Subcutaneous abdominal adipose tissue (tissue), 5 donors: ENCODE measurements at regions not wholly inside any gene's neighbourhood (a gene's known extent, or its start where the extent isn't known, plus 50 kb on each side); places are given as distances from the start of the nearest gene placed in this dataset.

Experiments used
- H3K27ac ChIP-seq: one replicate; pipeline ENCODE4 v1.7.0; 2013; ENCODE audit warnings: low read depth, mild to moderate bottlenecking, inconsistent platforms, low read length, moderate library complexity
- H3K27me3 ChIP-seq, 5 donors: one replicate each; pipeline ENCODE4 v1.7.0; 2013; ENCODE audit warnings: low read length in 5 of 5, inconsistent platforms in 1 of 5; ENCODE audit not compliant: control insufficient read depth in 5 of 5, insufficient read depth in 4 of 5
- H3K36me3 ChIP-seq, 5 donors: one replicate each; pipeline ENCODE4 v1.7.0; 2013; ENCODE audit warnings: low read length in 5 of 5; ENCODE audit not compliant: control insufficient read depth in 5 of 5, insufficient read depth in 5 of 5
- H3K4me1 ChIP-seq, 5 donors: one replicate each; pipeline ENCODE4 v1.7.0; 2013; ENCODE audit warnings: low read length in 5 of 5, mild to moderate bottlenecking in 3 of 5, moderate library complexity in 1 of 5; ENCODE audit not compliant: control insufficient read depth in 5 of 5, insufficient read depth in 5 of 5
- H3K4me3 ChIP-seq, 5 donors: one replicate each; pipeline ENCODE4 v1.7.0; 2013; ENCODE audit warnings: low read length in 5 of 5, low read depth in 1 of 5
- H3K9ac ChIP-seq, 5 donors: one replicate each; pipeline ENCODE4 v1.7.0; 2013; ENCODE audit warnings: low read length in 5 of 5, mild to moderate bottlenecking in 4 of 5, moderate library complexity in 3 of 5
- H3K9me3 ChIP-seq, 5 donors: one replicate each; pipeline ENCODE4 v1.7.0; 2013; ENCODE audit warnings: low read length in 5 of 5; ENCODE audit not compliant: control insufficient read depth in 5 of 5
- donor health status: healthy.
- donor health status: healthy.
- donor health status: healthy.
- donor health status: healthy.
- donor health status: healthy.

- Histone ChIP-seq H3K9me3 (no peaks in the 10 kb centered on the region), H3K9ac (no peak overlapping the region), H3K27ac (no peak overlapping the region), H3K4me1 (no peaks in the 10 kb centered on the region), H3K36me3 (no peaks in the 10 kb centered on the region), H3K4me3 (no peak overlapping the region), H3K27me3 (no peaks in the 10 kb centered on the region)
Measured at GRCh38 chr11:22473586-22473985, 135.4 kb downstream of the SLC17A6 start.

- Histone ChIP-seq H3K9ac (no peak overlapping the region), H3K27ac (no peak overlapping the region), H3K36me3 (no peaks in the 10 kb centered on the region), H3K9me3 (no peaks in the 10 kb centered on the region), H3K4me3 (no peak overlapping the region), H3K27me3 (no peaks in the 10 kb centered on the region), H3K4me1 (no peaks in the 10 kb centered on the region)
Measured at GRCh38 chr11:22472306-22472705, 134.1 kb downstream of the SLC17A6 start.

DNA sequence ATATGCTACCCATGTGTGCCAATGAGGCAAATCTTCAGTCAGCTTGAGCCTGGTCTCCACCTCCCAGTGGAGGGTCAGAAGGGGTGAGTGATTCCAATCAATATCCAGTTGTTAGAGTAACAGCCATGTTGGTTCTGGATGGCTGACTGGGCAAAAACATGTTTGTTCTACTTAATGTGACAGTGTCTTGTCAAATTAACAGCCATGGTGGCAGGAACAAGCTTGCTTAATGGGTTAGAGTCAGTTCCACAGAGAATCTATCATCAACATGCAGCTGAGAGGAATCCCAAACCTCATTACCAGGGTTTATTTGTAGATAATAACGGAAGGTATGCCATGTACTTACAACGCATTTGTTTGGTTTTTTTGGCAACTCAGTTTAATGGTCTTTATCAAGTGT, 133.2 kb downstream of the SLC17A6 start:
- H3K4me3 ChIP-seq = no peak overlapping the region
- peaks cover 0 to 2% (median 0%) of the 10 kb centered on the region in 5 donors for H3K27me3 ChIP-seq
- no peaks in the 10 kb centered on the region for H3K36me3 ChIP-seq
- no peak overlapping the region for H3K27ac ChIP-seq
- H3K9me3 ChIP-seq = no peaks in the 10 kb centered on the region
- no peak overlapping the region for H3K9ac ChIP-seq
- no peaks in the 10 kb centered on the region for H3K4me1 ChIP-seq

GRCh38 chr11:22467741-22468140, 129.6 kb downstream of the SLC17A6 start:
- Histone ChIP-seq H3K4me1 (no peaks in the 10 kb centered on the region), H3K9me3 (no peaks in the 10 kb centered on the region), H3K27me3 (peaks cover 0 to 2% (median 0%) of the 10 kb centered on the region in 5 donors), H3K4me3 (no peak overlapping the region), H3K36me3 (no peaks in the 10 kb centered on the region), H3K9ac (no peak overlapping the region), H3K27ac (no peak overlapping the region)

GRCh38 chr11:22467248-22467647, 129.1 kb downstream of the SLC17A6 start:
- Histone ChIP-seq H3K9ac (no peak overlapping the region), H3K27me3 (peaks cover 0 to 2% (median 0%) of the 10 kb centered on the region in 5 donors), H3K9me3 (no peaks in the 10 kb centered on the region), H3K4me1 (no peaks in the 10 kb centered on the region), H3K27ac (no peak overlapping the region), H3K4me3 (no peak overlapping the region), H3K36me3 (no peaks in the 10 kb centered on the region)

DNA sequence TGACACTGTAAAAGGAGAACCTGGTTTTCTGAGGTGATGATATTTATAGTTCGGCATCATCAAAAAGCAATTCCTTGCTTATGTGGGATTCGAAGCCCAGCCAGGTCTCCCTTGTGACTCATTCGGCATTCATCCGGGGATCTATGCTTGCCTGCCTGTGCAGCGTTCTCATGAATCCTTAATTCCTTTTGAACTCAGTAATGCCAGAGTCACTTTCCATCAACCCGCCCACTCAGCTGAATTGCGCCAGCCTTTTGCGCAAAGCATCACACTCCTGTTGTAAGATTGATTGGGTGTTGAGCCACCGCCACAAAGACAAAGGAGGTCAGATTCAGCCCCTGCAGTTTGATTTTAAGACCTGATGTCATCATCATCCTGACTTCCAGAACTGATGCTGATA, 128.6 kb downstream of the SLC17A6 start:
- Histone ChIP-seq H3K27me3 (peaks cover 0 to 2% (median 0%) of the 10 kb centered on the region in 5 donors), H3K36me3 (no peaks in the 10 kb centered on the region), H3K9me3 (no peaks in the 10 kb centered on the region), H3K4me3 (no peak overlapping the region), H3K4me1 (no peaks in the 10 kb centered on the region), H3K27ac (no peak overlapping the region), H3K9ac (no peak overlapping the region)

GRCh38 chr11:22466351-22466750, 128.2 kb downstream of the SLC17A6 start:
- Histone ChIP-seq H3K27me3 (peaks cover 0 to 2% (median 0%) of the 10 kb centered on the region in 5 donors), H3K4me3 (no peak overlapping the region), H3K9ac (no peak overlapping the region), H3K36me3 (no peaks in the 10 kb centered on the region), H3K9me3 (no peaks in the 10 kb centered on the region), H3K4me1 (no peaks in the 10 kb centered on the region), H3K27ac (no peak overlapping the region)

- no peak overlapping the region for H3K27ac ChIP-seq
Measured at GRCh38 chr11:22465620-22466019, 127.4 kb downstream of the SLC17A6 start.

GRCh38 chr11:22461626-22462025, 123.4 kb downstream of the SLC17A6 start:
- no peaks in the 10 kb centered on the region for H3K9me3 ChIP-seq
- no peaks in the 10 kb centered on the region for H3K27me3 ChIP-seq
- no peaks in the 10 kb centered on the region for H3K36me3 ChIP-seq
- no peak overlapping the region for H3K4me3 ChIP-seq
- H3K4me1 ChIP-seq = no peaks in the 10 kb centered on the region
- H3K27ac ChIP-seq = no peak overlapping the region
- H3K9ac ChIP-seq = no peak overlapping the region

More at GRCh38 chr11:22465620-22466019, 127.4 kb downstream of the SLC17A6 start:
- Histone ChIP-seq H3K9ac (no peak overlapping the region), H3K36me3 (no peaks in the 10 kb centered on the region), H3K4me1 (no peaks in the 10 kb centered on the region), H3K4me3 (no peak overlapping the region), H3K27me3 (peaks cover 0 to 2% (median 0%) of the 10 kb centered on the region in 5 donors), H3K9me3 (no peaks in the 10 kb centered on the region)

- Histone ChIP-seq H3K27me3 (no peaks in the 10 kb centered on the region), H3K36me3 (no peaks in the 10 kb centered on the region), H3K9me3 (no peaks in the 10 kb centered on the region), H3K9ac (no peak overlapping the region), H3K4me1 (no peaks in the 10 kb centered on the region), H3K27ac (no peak overlapping the region), H3K4me3 (no peak overlapping the region)
Measured at GRCh38 chr11:22460181-22460580, 122.0 kb downstream of the SLC17A6 start.

DNA sequence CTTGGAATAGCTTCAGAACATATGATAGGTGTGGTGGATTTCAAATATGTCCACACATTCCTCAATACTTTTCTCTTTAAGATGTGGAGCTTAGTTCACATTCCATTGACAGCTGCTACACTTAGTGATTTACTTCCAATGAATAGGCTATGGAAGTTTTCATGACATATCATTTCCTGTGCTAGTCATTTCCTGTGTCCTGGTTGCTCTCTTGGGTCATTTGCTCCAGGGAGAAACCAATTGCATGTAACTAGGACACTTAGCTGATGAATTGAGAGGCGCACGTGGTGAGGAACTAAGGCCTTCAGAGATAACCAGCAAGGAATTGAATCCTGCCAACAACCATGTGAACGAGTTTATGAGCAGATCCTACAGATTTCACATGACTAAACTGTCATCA, 120.9 kb downstream of the SLC17A6 start:
- no peak overlapping the region for H3K9ac ChIP-seq
- no peak overlapping the region for H3K27ac ChIP-seq
- no peaks in the 10 kb centered on the region for H3K36me3 ChIP-seq
- H3K27me3 ChIP-seq = no peaks in the 10 kb centered on the region
- no peaks in the 10 kb centered on the region for H3K4me1 ChIP-seq
- H3K9me3 ChIP-seq = no peaks in the 10 kb centered on the region
- no peak overlapping the region for H3K4me3 ChIP-seq
